OCI-LY3 (cell line): ENCODE measurements at regions not wholly inside any gene's neighbourhood (a gene's known extent, or its start where the extent isn't known, plus 50 kb on each side); places are given as distances from the start of the nearest gene placed in this dataset.

Experiments used
- H2AFZ ChIP-seq: fragments of 200-600, 300-600 bp; shearing (Covaris generic); 2 replicates; pipeline ENCODE4 v1.6.0; 2014; ENCODE audit warnings: antibody characterized with exemption, low read depth, low read length
- H3K27ac ChIP-seq: fragments of 200-600, 300-600 bp; sonication (generic); 2 replicates; pipeline ENCODE4 v1.5.1; 2014; ENCODE audit warnings: mild to moderate bottlenecking, low read length, moderate library complexity, mixed read lengths
- H3K27me3 ChIP-seq: fragments of 200-600, 300-600 bp; sonication (generic); 2 replicates; pipeline ENCODE4 v1.6.1; 2014; ENCODE audit warnings: low read depth, low read length, mixed read lengths
- H3K36me3 ChIP-seq: fragments of 200-600, 300-600 bp; sonication (generic); replicated peaks from 2 replicates; pipeline ENCODE3; 2014; ENCODE audit warnings: low read depth, low read length, mixed read lengths
- H3K4me1 ChIP-seq: fragments of 300-600, 200-600 bp; sonication (generic); 2 replicates; pipeline ENCODE4 v1.6.1; 2014; ENCODE audit warnings: low read length, mixed read lengths
- H3K4me2 ChIP-seq: fragments of 200-600, 300-600 bp; sonication (generic); 2 replicates; pipeline ENCODE4 v1.6.1; 2014; ENCODE audit warnings: low read length, mixed read lengths
- H3K4me3 ChIP-seq: fragments of 300-600, 200-600 bp; sonication (generic); 2 replicates; pipeline ENCODE4 v1.5.1; 2014; ENCODE audit warnings: antibody characterized with exemption, mild to moderate bottlenecking, low read length, moderate library complexity
- H3K79me2 ChIP-seq: fragments of 300-600, 200-600 bp; shearing (Covaris generic); 2 replicates; pipeline ENCODE4 v1.6.1; 2014; ENCODE audit warnings: mild to moderate bottlenecking, low read length, mixed read lengths
- H3K9ac ChIP-seq: fragments of 300-600, 200-600 bp; shearing (Covaris generic); 2 replicates; pipeline ENCODE4 v1.6.0; 2014; ENCODE audit warnings: mild to moderate bottlenecking, low read length, moderate library complexity
- H3K9me3 ChIP-seq: fragments of 200-600, 300-600 bp; shearing (Covaris generic); 2 replicates; pipeline ENCODE4 v1.6.1; 2014; ENCODE audit warnings: low read length, mixed read lengths; ENCODE audit not compliant: insufficient read depth
- H4K20me1 ChIP-seq: fragments of 200-600, 300-600 bp; sonication (generic); 2 replicates; pipeline ENCODE4 v1.6.1; 2016; ENCODE audit warnings: low read length, mixed read lengths; ENCODE audit not compliant: insufficient read depth
- EZH2phosphoT487 ChIP-seq: fragments of 200-600 bp; shearing (Covaris generic); IDR thresholded peaks from 2 replicates; pipeline ENCODE4 v1.6.1; 2018; ENCODE audit warnings: antibody characterized with exemption, mixed run types, low read depth
- TF ChIP-seq, protein P1 (sequence below): fragments of 200-600, 300-600 bp; sonication (generic); IDR thresholded peaks from 2 replicates; pipeline ENCODE4 v1.5.1; 2014; ENCODE audit warnings: antibody characterized with exemption, low read length, low read depth

- Histone ChIP-seq H3K4me3 (no peak overlapping the region), H3K4me2 (no peak overlapping the region), H3K9me3 (no peaks in the 10 kb centered on the region), H3K79me2 (peaks cover 81% of the 10 kb centered on the region), H3K9ac (no peak overlapping the region), H3K27ac (no peak overlapping the region), H3K27me3 (no peaks in the 10 kb centered on the region), H4K20me1 (peaks cover 76% of the 10 kb centered on the region), H2AFZ (no peak overlapping the region), H3K4me1 (no peaks in the 10 kb centered on the region), H3K36me3 (peaks cover 19% of the 10 kb centered on the region)
- no peak for TF ChIP-seq EZH2phosphoT487
- TF ChIP-seq, protein P1, sequence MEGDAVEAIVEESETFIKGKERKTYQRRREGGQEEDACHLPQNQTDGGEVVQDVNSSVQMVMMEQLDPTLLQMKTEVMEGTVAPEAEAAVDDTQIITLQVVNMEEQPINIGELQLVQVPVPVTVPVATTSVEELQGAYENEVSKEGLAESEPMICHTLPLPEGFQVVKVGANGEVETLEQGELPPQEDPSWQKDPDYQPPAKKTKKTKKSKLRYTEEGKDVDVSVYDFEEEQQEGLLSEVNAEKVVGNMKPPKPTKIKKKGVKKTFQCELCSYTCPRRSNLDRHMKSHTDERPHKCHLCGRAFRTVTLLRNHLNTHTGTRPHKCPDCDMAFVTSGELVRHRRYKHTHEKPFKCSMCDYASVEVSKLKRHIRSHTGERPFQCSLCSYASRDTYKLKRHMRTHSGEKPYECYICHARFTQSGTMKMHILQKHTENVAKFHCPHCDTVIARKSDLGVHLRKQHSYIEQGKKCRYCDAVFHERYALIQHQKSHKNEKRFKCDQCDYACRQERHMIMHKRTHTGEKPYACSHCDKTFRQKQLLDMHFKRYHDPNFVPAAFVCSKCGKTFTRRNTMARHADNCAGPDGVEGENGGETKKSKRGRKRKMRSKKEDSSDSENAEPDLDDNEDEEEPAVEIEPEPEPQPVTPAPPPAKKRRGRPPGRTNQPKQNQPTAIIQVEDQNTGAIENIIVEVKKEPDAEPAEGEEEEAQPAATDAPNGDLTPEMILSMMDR = no peak
Observed at GRCh38 chr9:110073356-110073905, 134.5 kb downstream of the C9orf152 start.

DNA sequence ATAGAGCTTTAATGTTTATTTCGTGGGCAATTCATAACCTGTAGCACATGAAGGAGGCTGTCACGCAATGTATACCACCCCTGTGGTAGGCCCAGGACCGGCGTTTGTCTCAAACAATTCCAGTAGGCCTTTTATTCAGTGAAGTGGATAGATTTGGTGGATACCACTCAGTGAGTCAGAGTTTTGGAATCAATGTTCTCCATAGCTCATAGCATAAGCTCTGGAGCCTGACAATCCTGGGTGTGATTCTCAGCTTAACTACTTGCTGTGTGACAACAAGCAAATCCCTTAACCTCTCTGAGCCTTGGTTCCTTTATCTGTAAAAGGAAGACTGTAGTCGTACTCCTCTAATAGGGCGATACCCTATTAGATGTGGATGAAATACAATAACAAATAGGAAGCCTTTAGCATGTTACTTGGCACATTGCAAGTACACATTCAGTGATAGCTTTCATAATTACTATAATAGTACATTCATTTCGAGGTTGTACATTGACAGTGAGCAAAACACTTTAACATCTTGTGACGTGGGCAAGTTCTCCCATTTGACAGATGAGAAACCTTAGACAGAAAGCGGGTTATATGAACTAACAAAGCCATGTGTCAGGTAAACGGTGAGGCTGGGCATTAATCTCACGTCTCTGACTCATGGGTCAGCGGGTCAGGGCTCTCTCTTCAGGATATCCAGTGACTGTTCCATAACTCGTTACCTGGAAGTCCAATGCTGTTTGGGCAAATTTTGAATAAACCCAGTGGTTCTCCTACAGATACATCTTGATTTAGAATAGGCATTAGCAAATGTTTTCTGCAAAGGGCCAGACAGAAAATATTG, 130.8 kb downstream of the C9orf152 start:
- Histone ChIP-seq H3K27me3 (no peaks in the 10 kb centered on the region), H3K9me3 (no peaks in the 10 kb centered on the region), H4K20me1 (peaks cover 78% of the 10 kb centered on the region), H2AFZ (no peak overlapping the region), H3K27ac (no peak overlapping the region), H3K79me2 (peaks cover 82% of the 10 kb centered on the region), H3K4me2 (no peak overlapping the region), H3K4me1 (no peaks in the 10 kb centered on the region), H3K4me3 (no peak overlapping the region), H3K36me3 (peaks cover 7% of the 10 kb centered on the region), H3K9ac (no peak overlapping the region)
- TF ChIP-seq, protein P1 = no peak
- TF ChIP-seq EZH2phosphoT487 = no peak

GRCh38 chr9:110077925-110078324, 130.0 kb downstream of the C9orf152 start:
- Histone ChIP-seq H3K27ac (no peak overlapping the region), H4K20me1 (peaks cover 77% of the 10 kb centered on the region), H3K4me3 (no peak overlapping the region), H3K36me3 (peaks cover 6% of the 10 kb centered on the region), H2AFZ (no peak overlapping the region), H3K9me3 (no peaks in the 10 kb centered on the region), H3K27me3 (no peaks in the 10 kb centered on the region), H3K4me1 (no peaks in the 10 kb centered on the region), H3K4me2 (no peak overlapping the region), H3K9ac (no peak overlapping the region), H3K79me2 (peaks cover 79% of the 10 kb centered on the region)
- TF ChIP-seq EZH2phosphoT487 = no peak

DNA sequence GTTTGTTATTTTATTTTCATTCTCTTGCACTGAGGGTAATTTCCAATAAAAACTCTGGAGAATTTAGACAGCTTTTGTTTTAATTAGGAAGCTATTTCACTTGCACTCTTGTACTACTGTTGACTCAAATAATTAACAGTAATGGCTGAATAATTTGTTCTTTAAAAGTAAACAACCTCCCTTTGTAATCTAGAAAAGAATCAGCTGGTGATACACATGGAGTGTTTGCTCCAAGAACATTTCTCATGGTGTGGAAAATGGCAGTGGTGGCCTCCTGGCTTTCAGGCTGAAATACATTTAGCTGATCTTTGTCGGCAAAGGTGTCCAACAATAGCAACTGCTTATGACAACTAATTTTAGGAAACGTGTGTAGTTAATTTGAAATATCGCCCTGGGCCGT, 129.4 kb downstream of the C9orf152 start:
- Histone ChIP-seq H3K9me3 (no peaks in the 10 kb centered on the region), H3K27me3 (no peaks in the 10 kb centered on the region), H2AFZ (no peak overlapping the region), H3K9ac (no peak overlapping the region), H3K36me3 (peaks cover 6% of the 10 kb centered on the region), H4K20me1 (peaks cover 77% of the 10 kb centered on the region), H3K79me2 (peaks cover 80% of the 10 kb centered on the region), H3K4me3 (no peak overlapping the region), H3K4me1 (no peaks in the 10 kb centered on the region), H3K27ac (no peak overlapping the region), H3K4me2 (no peak overlapping the region)
- TF ChIP-seq, protein P1 = no peak
- no peak for TF ChIP-seq EZH2phosphoT487
